NCI-H526 treated with DMSO at 0.1 percent for 48 hours (cell line): ENCODE measurements at regions not wholly inside any gene's neighbourhood (a gene's known extent, or its start where the extent isn't known, plus 50 kb on each side); places are given as distances from the start of the nearest gene placed in this dataset.
"Not testable (repeated sequence)": the region's sequence is repeated elsewhere in the genome, so short reads cannot be mapped to it uniquely, and the experiment has no call there.

Source experiments
- DNase-seq: peaks from one replicate; lab custom pipeline; 2025; lab: John Stamatoyannopoulos, UW

GRCh38 chr1:173342736-173343135 is 134.4 kb upstream of the PRDX6 start:
- DNase-seq, result no peak

DNA sequence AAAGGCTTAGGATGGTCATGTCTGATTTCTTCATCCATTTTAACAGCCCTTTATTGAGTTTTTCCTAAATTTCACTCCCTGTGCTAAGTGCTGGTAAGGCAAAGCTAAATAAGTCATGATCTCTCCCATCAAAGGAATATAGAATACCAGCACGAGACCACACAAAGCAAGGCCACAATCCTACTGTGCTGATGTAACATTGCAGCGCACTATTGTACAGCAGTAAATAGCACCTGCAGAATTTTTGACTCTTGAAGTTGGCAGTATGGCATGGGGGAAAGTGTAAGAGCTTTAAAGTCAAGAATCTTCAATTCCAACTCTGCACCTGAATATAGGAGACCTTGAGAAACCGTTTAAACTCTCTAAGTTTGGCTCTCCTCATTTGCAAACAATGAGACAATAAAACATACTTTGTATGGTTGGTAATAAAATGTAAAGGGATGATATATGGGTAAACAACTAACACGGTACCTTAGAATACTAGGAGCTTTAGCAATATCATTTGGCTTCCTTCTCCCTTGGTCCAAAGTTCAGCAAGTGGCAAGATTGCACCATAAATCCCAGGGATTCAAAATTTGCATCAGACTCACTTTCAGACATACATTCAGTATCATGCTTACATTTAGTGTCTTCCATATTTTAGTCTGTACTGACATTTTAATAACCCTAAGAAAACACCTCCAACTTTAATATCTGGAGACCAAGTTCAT is 132.9 kb upstream of the PRDX6 start:
- no peak for DNase-seq

- DNase-seq, result no peak
Measured at GRCh38 chr1:173347282-173347818, 129.8 kb upstream of the PRDX6 start.

- not testable (repeated sequence) for DNase-seq
Measured at GRCh38 chr1:173352635-173353034, 124.5 kb upstream of the PRDX6 start.

- no peak for DNase-seq
Measured at GRCh38 chr1:173353350-173353749, 123.8 kb upstream of the PRDX6 start.

DNA sequence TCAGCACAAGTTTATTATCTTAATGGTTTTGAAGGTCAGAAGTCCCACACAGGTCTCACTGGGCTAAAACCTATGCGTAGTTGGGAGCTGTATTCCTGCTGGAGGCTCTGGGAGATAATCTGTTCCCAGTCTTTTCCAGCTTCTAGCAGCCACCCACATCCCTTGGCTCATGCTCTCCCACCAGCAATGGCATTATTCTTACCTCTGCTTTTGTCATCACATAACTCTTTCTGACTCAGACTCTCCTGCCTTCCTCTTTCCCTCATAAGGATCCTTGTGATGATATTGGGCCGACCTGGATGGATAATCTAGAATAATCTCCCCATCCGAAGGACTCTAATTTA is 122.2 kb upstream of the PRDX6 start:
- DNase-seq, result no peak

DNA sequence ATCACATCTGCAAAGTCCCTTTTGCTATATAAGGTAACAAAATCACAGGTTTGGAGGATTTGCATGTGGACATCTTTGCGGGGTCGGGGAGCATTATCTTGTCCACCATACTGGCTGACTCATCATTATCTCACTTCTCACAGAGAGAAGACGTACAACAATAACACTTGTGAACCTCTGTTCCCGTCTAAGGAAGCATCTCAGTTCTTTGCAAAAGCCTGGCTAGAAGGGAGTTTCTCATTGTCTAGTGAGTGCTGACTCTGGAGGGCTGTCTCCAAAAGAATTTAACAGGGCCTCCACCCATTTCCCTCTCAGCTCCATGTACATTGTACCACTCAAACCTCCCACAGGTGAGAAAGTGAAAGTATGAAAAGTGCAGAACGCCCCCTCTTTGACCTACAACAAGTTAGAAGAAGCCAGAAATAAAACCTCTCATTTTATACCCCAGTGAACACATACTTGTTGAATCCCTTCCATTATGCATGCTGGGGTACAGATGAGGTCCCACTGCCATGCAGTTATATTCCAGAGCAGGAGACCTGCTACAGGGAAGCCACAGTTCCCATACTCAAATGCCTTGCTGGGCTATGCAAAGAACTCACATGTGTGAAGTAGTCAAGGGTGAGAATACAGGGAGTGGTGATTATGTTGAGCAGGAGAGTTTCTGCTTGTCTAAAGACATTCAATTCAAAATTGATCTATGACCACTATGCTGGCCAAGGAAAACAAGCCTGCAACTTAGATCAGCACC is 121.7 kb upstream of the PRDX6 start:
- no peak for DNase-seq

DNA sequence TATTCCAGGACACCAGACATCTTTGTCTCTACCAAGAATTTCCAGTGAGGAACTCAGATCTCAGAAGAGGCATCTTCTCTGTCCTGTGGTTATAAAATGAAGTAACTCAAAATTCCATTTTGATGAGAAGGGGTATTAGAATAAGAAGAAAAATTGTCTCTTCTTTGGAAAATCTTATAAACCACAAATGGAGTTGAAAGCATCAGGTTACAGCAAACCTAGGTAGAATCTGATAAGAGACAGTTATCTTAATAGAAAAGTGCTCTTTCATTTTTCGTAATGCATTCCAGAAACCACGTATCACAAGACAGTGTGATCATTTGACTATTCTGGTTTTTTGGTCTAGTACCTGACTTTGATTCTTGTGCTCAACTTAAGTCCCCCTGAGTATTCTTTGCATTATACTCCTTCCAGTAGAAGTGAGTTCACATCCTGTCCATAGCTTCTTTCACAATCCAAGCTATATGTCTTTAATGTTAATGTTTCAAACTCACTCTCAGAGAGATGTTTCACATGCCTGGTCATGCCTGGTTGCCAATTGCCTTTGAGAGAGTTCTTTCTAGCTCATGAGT is 120.9 kb upstream of the PRDX6 start:
- no peak for DNase-seq

DNA sequence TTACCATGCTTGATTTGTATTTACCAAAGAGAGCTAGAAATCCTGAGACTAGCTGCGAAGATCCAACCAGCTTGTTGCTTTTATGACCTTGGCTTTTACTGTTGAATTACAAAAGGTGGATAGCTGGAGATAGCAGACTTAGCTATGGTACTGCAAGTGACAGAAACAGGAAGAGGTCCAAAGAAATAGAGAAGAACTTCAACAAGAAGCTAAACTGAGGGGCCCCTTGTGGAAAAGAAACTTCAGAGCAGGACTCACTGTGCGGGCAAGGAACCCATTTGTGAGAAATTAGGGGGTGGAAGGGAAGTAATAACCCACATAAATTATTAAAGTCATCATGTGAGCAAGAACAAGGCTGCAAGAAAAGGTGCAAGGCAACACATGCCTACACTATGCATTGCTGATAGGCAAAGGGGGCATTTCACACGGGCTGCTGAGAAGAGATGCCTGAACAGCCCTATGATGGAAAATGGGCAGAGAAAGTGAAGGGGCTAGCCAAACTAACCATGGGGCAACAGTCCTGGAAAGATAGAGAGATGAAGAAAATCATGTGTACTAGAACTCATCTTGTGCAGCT is 116.6 kb upstream of the PRDX6 start:
- no peak for DNase-seq

DNA sequence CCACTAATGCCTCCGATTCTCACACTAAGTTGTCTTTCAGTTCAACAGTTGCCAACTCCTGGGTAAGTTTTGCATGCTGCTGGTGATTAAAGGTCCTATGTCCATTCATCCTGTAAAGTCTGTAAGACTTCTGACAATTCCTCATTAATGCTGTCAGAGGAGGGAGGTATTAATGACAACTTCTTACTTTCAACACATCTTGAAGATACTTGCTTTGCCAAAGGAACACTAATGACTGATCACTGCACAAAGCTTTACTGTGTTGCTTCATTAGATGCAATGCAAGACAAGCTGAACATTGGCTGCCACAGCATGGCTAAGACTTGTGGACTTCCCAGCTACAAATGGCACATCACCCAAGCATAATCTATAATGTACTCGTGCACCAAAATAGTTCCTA is 114.6 kb upstream of the PRDX6 start:
- no peak for DNase-seq

DNA sequence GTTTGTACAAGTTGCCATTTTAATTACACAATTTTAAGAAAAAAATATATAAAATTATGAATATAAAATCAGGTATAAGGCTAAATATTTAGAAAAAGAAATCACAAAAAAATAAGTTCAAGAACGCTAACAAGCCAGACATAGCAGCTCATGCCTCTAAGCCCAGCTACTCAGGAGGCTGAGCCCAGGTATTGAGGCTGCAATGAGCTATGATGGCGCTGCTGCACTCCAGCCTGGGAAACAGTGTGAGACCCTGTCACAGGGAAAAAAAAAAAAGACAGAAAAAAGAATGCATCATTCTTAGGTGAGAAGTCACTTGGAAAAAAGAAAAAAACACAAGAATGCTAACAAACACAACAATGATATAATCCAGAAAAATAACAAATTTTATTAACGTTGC is 112.3 kb upstream of the PRDX6 start:
- DNase-seq, result no peak

DNA sequence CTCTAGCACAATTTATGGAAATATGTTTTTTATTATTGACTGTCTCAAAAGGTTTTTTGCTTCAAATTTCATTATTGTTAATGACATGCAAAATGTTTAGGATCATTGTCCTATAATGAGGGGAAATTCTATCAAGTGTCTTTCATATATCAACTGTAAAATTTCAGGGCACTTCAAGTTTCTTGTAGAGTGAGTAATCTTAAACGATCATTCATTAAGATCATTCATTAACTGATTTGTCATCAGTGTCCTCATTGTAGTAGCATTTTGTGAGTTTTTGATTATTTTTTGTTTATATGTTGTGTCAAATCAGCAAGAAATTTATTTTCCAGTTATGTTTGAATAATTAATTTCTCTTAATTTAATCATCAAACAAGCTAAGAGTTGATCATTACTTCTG is 111.8 kb upstream of the PRDX6 start:
- no peak for DNase-seq

DNA sequence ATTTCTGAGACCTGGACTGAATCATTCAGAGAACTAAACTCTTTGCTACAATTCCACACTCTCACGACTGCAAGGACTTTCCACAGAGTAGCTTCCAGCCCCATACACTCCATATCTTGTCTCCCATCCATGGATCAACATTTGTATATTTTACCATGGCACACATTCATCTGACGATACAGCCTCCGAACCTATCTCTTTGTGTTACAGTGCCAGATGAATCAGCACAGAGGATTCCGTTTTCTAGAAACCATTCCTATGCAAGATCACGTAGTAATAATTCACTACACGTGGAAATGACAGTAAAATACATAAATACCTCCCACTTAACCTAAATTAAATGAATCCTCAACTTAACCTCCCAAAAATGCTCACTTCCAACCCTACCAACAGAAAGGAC is 110.0 kb upstream of the PRDX6 start:
- no peak for DNase-seq

DNA sequence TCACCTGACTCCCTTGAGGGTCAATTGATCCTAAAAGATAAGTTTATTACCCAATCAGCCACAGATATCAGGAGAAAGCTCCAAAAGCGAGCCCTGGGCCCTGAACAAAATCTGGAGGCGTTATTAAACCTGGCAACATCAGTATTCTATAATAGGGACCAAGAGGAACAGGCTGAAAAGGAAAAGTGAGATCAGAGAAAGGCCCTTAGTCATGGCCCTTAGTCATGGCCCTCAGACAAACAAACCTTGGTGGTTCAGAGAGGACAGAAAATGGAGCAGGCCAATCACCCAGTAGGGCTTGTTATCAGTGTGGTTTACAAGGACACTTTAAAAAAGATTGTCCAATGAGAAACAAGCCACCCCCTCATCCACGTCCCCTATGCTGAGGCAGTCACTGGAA is 106.5 kb upstream of the PRDX6 start:
- DNase-seq, result not testable (repeated sequence)

GRCh38 chr1:173376065-173376464 is 101.1 kb upstream of the PRDX6 start:
- DNase-seq, result not testable (repeated sequence)

DNA sequence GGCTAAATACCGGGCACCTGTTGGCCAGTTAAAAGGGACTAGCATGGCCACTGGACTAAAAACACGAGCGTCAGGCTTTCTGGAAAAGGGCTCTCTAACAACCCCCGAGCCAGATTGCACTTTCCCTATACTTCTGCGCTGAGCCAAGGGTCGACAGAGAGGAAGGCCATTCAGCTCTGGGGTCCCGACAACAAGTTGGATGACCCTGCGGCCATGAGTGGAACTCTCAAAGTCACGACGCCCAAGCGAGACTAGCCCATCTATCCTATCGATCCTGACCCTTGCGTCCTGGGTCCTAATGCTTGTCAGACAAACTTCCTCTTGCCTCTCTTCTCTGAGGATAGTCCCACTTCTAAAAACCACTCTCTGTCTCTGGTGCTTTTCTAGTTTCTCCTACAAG is 99.9 kb upstream of the PRDX6 start:
- no peak for DNase-seq

- no peak for DNase-seq
Measured at GRCh38 chr1:173383351-173383750, 93.8 kb upstream of the PRDX6 start.

GRCh38 chr1:173388352-173388751 is 88.8 kb upstream of the PRDX6 start:
- DNase-seq, result no peak

- no peak for DNase-seq
Measured at GRCh38 chr1:173392895-173393658, 84.1 kb upstream of the PRDX6 start.

- no peak for DNase-seq
Measured at GRCh38 chr1:173393659-173394000, 83.5 kb upstream of the PRDX6 start.

- DNase-seq, result not testable (repeated sequence)
Measured at GRCh38 chr1:173394813-173395212, 82.3 kb upstream of the PRDX6 start.

DNA sequence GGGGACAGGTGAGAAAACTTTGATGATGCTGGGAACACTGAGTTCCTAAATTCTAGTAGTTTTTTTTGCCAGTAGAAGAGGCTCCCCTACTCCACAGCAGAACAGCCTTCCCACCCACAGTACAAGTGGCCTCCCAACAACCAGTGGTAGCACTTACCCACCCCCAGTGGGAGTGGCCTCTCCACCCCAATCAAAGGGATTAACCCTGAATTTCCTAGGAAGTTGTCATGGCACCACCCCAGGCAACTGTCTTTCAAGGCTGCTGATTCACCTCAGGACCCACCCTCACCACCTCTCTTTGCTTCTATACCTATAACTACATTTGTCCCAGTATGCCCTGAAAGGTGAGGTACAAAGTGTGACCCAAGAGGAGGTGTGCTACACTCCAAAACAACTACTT is 81.4 kb upstream of the PRDX6 start:
- no peak for DNase-seq
